Activated CD4-positive, alpha-beta T cell treated with anti-CD3 and anti-CD28 coated beads, Interleukin-2, Interleukin-6, amounts not matched to agents 100 ng/mL and 50 ng/mL, durations not matched to agents 16 hours and 8 hours (primary cell): ENCODE measurements at regions not wholly inside any gene's neighbourhood (a gene's known extent, or its start where the extent isn't known, plus 50 kb on each side); places are given as distances from the start of the nearest gene placed in this dataset.

ENCODE experiments used
- DNase-seq: peaks from one replicate; pipeline ENCODE4 v3.0.0-alpha.2; 2020

GRCh38 chr2:219772103-219772635 is 144.7 kb downstream of the SLC4A3 start:
- DNase-seq: no peak

GRCh38 chr2:219772697-219773096 is 145.3 kb downstream of the SLC4A3 start:
- DNase-seq: no peak

- no peak for DNase-seq
These were observed 148.1 kb downstream of the SLC4A3 start for GRCh38 chr2:219775506-219775905.

GRCh38 chr2:219777388-219777787 is 150.0 kb downstream of the SLC4A3 start:
- DNase-seq: no peak

- no peak for DNase-seq
These were observed 150.8 kb downstream of the SLC4A3 start for GRCh38 chr2:219778189-219778588.

- no peak for DNase-seq
These were observed 155.4 kb downstream of the SLC4A3 start for GRCh38 chr2:219782737-219783348.

- no peak for DNase-seq
These were observed 156.0 kb downstream of the SLC4A3 start for GRCh38 chr2:219783359-219783975.

- no peak for DNase-seq
These were observed 156.7 kb downstream of the SLC4A3 start for GRCh38 chr2:219784178-219784577.

- no peak for DNase-seq
These were observed 162.0 kb downstream of the SLC4A3 start for GRCh38 chr2:219789476-219789875.

GRCh38 chr2:219792446-219792845 is 165.0 kb downstream of the SLC4A3 start:
- no peak for DNase-seq

- DNase-seq: no peak
These were observed 171.0 kb downstream of the SLC4A3 start for GRCh38 chr2:219798430-219798829.

GRCh38 chr2:219803294-219803693 is 175.9 kb downstream of the SLC4A3 start:
- no peak for DNase-seq

- DNase-seq: no peak
These were observed 183.5 kb downstream of the SLC4A3 start for GRCh38 chr2:219810895-219811294.

- DNase-seq: no peak
These were observed 185.2 kb downstream of the SLC4A3 start for GRCh38 chr2:219812672-219813071.

- DNase-seq: no peak
These were observed 193.3 kb downstream of the SLC4A3 start for GRCh38 chr2:219820767-219821166.

GRCh38 chr2:219823574-219823973 is 196.1 kb downstream of the SLC4A3 start:
- no peak for DNase-seq

GRCh38 chr2:219824996-219825395 is 197.6 kb downstream of the SLC4A3 start:
- DNase-seq: no peak

- DNase-seq: no peak
These were observed 200.7 kb downstream of the SLC4A3 start for GRCh38 chr2:219828127-219828526.

- no peak for DNase-seq
These were observed 202.4 kb downstream of the SLC4A3 start for GRCh38 chr2:219829667-219830352.

GRCh38 chr2:219830353-219830738 is 202.9 kb downstream of the SLC4A3 start:
- DNase-seq: no peak

- no peak for DNase-seq
These were observed 204.5 kb downstream of the SLC4A3 start for GRCh38 chr2:219831957-219832356.

- DNase-seq: no peak
These were observed 205.5 kb downstream of the SLC4A3 start for GRCh38 chr2:219832904-219833303.

- no peak for DNase-seq
These were observed 208.1 kb downstream of the SLC4A3 start for GRCh38 chr2:219835493-219835892.

GRCh38 chr2:219836647-219837177 is 209.3 kb downstream of the SLC4A3 start:
- no peak for DNase-seq
